GM18520 (cell line): ENCODE measurements at regions not wholly inside any gene's neighbourhood (a gene's known extent, or its start where the extent isn't known, plus 50 kb on each side); places are given as distances from the start of the nearest gene placed in this dataset.

Experiments
- ATAC-seq: cut with Tn5 transposase; IDR thresholded peaks from one replicate; pipeline ENCODE4 v1.9.1; 2021; ENCODE audit not compliant: unreplicated experiment

GRCh38 chr4:156710365-156711192 lies 261.0 kb downstream of the PDGFC start:
- ATAC-seq = no peak

DNA sequence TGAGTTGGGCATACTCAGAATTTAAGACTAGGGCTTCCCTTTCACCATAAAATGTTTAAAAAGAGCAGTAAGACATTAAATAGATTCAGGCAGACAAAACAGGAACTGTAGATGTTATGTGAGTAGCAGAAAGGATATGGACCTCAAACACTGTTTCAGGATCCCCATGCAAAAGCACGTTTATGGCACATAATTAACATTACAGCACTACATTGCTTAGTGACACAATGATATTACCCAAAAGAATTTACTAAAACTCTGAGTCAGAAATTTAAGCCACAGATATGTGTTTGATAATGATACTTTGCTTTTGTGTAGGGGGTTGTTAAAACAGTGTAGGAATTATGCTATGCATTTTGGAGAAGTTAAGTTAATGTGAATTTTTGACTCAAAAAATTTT lies 266.3 kb downstream of the PDGFC start:
- ATAC-seq = no peak

DNA sequence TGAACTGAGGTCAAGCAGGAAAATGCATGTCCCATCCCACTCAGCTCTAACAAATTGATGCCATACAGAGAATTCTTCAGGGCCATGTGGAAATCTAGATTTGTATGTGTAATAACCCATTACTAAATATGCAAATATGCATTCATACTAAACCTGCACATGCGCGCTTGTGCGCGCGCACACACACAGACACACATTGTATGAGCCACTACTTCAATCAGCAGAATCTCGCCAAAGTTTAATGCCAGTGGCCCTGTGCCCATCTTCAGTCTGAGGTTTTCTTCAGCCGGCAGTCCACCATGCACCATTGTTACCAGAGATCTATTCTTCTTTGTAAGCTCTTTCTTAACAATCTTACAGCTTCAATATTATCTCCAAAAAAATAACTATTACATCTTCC lies 276.4 kb downstream of the PDGFC start:
- ATAC-seq = no peak

DNA sequence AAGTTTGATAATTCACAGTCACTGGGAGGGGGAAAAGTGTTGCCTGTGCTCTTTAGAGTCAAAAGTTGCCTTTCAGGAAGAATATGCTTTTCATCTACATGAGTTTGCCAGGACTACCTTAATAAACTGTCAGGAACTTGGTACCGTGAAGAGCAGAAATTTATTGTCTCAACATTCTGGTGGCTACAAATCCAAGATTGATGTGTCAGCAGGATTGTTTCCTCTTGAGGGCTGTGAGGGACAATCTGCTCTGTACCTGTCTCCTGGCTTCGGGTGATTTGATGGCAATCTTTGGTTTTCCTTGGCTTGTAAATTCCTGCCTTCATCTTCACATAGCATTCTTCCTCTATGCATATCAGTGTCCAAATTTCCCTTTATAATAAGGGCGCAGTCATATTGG lies 277.2 kb downstream of the PDGFC start:
- no peak for ATAC-seq

DNA sequence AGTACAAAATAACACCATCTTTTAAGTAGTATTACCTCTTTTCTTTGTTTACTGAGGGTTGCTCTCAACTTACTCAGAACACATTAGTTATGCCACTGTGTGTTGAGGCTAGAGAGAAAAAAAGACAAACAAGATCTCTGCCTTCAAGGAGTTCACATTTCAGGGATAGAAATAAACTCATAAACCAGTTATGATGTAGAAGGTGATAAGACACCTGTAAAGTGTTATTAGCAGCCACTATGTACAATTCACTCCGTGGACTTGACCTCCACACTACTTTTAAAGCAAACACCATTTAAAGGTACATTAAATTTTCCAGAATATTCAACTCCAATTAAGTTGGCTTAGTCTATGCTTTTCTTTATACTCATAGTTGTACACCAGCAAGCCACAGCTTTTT lies 278.0 kb downstream of the PDGFC start:
- no peak for ATAC-seq

DNA sequence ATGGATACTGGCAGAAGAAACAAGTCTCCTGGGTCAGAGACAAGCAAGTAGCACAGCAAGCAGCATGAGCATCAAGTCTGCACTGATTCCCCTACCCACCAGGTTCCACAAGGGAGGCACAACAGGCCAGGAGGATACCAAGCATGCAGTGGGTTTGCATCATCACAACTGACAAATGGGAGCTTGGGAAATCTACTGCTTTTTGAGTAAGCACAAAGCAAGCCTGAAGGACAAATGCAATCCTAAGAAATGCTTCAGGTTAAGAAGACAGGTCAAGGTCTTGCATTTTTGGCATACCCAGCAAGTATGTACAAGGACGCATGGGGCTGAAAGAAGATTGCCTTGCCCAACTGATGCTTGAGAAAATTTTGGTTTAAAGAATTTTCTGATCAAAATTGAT lies 279.6 kb downstream of the PDGFC start:
- no peak for ATAC-seq

DNA sequence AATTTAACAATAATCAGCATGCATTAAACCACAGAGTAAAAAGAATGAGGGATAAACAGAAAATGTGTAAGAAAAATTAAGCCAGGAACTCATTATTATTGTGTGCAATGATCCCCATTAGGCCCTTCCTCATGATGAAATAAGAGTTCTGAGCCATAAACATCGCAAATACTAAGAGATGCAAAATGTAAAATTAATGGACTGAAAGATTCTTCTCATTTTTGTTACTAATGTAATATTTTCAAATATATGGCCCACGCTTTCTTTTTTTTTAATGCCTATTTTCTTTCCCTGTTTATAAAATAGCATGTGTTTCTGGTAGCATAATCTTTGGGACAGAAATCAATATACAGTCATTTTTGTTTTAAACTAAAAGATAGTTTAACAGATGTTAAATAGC lies 281.0 kb downstream of the PDGFC start:
- ATAC-seq = no peak

- ATAC-seq = no peak
Measured at GRCh38 chr4:156686120-156686519, 285.5 kb downstream of the PDGFC start.

GRCh38 chr4:156685308-156685707 lies 286.3 kb downstream of the PDGFC start:
- no peak for ATAC-seq

DNA sequence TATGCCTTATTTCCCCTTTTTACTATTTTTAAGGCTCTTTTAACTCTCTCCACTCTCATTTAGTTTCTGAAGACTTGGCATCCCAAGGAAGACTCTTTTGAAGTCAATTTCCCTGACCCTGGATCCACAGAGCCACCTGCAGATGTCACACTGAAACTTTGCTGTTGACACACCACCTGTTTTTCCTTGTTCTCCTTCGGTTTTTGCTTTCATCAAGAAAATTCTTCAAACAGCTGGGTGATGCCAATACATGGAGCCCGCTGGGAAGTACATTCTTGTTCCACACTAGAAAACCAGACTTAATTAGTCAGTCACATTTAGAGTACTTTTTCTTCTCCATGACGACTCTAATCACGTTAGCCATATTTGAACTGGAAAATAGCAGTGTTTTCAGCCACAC lies 293.9 kb downstream of the PDGFC start:
- no peak for ATAC-seq

- ATAC-seq = no peak
Measured at GRCh38 chr4:156677131-156677531, 294.5 kb downstream of the PDGFC start.

DNA sequence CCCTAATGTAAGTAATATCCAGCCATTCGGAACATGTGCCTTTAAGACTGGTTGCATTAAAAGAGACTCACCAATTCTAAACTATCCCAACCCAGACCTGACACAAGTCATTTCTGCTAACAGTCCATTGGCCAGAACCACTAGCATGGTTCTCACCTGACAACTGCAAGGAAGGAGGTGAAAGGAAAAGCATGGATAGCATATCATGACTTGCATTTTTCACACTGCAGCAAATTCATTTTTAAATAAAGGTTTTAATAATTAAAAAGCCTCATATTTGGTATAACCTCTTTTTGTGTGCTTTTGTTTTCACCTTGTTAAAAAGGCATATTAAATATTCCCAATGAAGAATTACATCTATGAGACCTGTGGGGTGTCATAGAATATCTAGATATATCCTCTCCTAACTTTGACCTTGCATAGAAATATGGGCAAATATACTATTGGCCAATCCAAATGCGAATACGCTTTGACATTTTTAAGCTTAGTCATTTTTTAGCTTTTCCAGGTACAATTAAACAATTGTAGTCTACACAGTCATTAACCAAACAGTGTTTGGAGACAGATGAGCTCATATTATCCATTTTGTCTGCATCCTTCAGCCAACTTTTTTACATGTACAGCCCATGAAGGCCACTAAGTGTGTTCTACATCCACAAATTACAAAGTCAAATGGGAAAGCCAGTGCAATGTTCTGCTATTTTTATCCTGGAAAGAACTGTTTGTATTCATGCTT lies 295.3 kb downstream of the PDGFC start:
- ATAC-seq = no peak

DNA sequence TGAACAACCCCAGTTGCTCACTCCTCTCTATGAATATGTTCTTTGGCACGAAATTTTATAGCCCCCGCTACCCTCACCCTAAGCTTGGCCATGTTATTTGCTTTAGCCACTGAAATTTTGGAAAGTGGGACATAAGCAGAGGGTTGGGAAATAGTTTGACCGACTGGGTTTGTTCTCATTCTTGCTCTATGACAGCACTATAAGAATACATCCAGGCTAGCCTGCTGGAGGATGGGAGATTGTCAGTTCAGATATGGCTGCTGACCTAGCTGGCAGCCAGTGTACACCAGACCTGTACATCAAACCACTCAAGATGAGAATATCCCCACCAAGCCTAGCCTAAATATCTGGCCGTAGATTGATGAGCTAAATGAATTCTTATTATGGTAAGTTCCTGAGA lies 298.1 kb downstream of the PDGFC start:
- ATAC-seq = no peak

DNA sequence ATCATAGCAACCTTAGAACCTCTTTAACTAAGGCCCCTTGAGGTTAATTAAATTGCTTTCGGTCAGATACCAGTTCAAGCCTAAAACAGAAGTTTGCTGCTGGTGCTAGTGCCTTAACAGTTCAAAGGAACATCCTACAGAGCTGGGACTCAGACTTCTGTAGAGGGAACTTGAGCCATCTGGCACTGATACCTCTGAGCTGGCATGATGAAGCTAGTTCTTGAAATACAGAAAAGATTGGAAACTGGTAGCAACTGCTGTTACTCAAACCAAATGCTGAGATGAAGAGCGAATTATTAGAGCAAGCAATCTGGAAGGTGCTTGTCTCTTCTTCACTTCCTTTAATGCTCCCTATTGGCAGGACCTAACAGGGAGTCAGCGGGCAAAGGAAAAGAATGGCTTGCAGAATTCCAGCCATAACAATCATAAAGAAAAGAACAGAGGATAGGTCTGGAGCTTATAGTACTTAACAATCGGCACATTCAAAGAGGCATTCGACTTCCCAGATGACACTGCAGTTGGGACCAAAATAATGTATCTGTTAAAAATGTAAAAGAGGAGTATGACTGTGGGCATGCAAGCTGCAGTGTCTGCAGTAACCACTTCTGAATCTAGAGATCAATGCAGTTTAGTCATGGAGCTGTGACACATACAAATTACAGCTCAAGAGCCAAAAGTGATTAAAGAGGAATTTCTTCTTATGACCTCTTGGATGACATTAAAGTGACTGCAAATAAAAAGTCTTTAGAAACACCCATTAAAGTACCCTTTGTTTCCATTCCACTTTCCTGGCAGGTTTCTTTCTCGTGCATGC lies 298.9 kb downstream of the PDGFC start:
- no peak for ATAC-seq

DNA sequence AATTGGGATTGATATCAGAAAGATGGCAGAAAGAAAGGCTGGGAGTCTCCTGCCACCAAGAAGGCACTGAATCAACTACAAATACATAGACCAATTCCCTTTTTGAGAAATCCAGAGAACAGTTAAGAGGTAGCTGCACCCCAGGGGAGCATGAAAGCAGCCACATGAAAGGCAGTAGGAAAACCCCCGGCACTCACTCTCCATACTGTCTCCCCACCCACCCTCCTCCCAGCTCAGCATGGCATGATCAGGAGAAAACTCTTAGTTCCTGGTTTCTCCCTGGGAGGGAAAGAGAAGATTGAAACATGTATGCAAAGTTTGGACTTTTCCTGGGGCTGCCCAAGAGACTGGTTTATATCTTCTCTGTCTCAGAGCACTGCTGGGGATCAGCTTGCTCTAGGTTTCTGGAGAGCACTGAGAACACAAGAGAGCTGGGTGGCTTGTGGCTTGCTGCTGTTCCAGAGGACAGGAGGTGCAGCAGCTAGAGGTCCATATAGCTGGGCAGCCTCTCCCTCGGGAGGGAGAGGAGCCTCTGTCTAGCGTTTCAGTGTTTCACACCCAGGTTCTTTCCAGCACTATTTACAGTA lies 305.7 kb downstream of the PDGFC start:
- no peak for ATAC-seq

- ATAC-seq = no peak
Measured at GRCh38 chr4:156663663-156664062, 307.9 kb downstream of the PDGFC start.

DNA sequence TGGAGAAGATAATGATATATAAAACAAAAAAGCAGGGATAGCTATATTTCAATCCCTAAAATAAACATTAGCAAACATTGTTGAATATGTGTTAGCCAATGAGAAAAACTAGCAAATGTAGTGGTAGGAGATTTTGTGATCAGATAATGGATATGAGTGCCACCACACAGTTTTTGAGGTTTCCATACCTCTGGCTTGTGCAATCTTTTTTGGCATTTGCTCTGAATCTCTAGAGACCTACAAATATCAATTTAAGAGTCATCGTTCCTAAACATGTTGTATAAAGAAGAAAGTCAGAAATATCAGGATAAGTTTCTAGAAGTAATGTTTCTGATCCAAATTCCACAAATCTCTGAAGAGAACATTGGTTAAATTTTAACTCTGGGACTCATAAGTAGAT lies 308.7 kb downstream of the PDGFC start:
- ATAC-seq = no peak

DNA sequence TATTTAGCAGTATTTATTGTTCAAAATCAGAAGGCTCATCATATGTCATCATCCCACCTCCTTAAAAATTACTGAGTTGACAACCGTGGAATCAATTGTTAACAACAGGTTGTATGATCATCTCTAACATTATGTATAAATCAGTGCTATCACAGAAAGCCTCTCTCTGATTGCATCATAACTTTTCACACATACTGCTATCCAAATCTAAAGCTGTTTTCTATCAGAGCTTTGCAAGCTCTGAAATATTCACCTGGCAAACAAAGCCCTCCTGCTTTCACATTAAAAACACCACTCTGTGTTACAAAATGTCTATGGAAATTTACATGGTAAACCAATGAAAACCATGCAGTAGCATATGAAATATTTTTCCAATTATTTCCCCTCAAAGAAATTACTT lies 310.0 kb downstream of the PDGFC start:
- ATAC-seq = no peak

GRCh38 chr4:156660465-156660864 lies 311.1 kb downstream of the PDGFC start:
- ATAC-seq = no peak

GRCh38 chr4:156659983-156660382 lies 311.6 kb downstream of the PDGFC start:
- no peak for ATAC-seq

DNA sequence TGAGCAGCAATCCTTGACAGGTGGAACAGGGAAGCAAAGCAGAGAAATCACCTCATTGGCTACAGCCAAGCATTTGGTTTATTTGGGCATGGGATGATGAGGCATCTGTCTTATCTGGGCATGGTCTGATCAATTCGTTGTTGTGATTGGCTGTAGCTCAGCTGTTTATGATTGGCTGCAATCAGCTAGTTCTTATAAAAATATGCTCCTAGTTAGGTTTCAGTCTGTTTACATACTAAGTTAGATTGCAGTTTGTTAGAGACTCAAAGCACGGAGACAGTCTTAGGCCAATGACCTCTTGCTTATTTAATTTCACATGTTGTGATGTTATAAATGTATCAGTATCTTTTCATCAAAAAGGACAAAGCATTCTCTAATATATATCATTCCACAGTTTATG lies 312.0 kb downstream of the PDGFC start:
- no peak for ATAC-seq
